A172 (cell line): ENCODE measurements at regions not wholly inside any gene's neighbourhood (a gene's known extent, or its start where the extent isn't known, plus 50 kb on each side); places are given as distances from the start of the nearest gene placed in this dataset.
"Not testable (repeated sequence)": the region's sequence is repeated elsewhere in the genome, so short reads cannot be mapped to it uniquely, and the experiment has no call there.

Source experiments
- DNase-seq: peaks from one replicate; pipeline ENCODE4 v3.0.0-alpha.2; 2015; ENCODE audit warnings: low spot score

DNA sequence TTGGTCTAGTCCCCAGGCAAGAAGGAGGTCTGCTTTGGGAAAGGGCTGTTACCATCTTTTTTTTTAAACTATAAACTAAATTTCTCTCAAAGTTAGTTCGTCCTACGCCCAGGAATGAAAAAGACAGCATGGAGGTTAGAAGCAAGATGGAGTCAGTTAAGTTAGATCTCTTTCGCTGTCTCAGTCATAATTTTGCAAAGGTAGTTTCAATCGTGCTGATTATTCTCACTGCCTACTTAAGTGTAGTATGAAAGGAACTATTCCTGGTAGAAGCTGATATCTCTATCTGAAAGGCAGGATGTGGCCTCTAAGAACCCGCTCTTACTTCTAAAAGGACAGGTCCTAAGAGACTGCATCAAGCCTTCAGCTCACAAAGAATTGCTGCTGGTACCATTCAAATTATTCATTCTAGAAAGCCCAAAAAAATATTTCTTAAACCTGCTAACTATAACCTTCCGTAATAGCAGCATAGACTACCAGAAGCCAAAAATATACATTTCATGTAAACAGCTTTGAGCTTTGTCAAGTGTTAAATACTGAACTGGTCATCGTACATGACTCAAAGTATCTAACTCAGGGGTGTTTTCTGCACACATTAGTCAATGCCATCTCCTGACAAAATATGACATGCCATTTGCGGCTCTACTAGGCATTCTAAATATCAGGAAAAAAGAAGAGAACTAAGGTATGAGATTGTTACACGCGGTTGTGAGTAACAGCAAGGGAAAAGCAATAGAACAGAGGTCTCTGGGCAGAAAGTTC lies 96.0 kb upstream of the CCDC80 start:
- DNase-seq, result no peak

DNA sequence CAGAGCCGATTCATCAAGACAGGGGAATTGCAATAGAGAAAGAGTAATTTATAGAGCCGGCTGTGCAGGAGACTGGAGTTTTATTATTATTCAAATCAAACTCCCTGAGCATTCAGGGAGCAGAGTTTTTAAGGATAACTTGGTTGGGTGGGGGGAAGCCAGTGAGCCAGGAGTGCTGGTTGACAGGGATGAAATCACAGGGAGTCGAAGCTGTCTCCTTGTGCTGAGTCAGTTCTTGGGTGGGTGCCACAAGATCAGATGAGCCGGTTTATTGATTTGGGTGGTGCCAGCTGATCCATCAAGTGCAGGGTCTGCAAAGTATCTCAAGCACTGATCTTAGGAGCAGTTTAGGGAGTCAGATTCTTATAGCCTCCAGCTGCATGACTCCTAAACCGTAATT lies 95.4 kb upstream of the CCDC80 start:
- DNase-seq, result no peak

DNA sequence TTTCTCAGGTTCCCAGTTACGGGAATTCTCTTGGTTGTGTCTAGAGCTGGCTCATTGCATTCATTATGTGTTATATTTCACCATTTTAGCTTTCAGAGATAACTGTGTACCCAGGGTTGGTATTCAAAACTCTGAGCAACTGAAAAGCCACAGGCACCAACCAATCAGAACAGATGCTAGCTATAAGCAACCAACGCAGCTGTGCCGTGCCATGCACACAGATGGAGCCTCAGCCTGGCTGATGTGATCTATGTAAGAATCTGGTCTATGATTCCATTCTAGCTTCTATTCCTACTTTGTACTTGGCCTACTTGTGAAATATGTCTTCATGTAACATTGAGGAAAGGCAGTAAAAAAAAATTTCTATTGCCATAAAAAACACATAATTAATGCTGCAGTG lies 95.0 kb upstream of the CCDC80 start:
- DNase-seq, result no peak

DNA sequence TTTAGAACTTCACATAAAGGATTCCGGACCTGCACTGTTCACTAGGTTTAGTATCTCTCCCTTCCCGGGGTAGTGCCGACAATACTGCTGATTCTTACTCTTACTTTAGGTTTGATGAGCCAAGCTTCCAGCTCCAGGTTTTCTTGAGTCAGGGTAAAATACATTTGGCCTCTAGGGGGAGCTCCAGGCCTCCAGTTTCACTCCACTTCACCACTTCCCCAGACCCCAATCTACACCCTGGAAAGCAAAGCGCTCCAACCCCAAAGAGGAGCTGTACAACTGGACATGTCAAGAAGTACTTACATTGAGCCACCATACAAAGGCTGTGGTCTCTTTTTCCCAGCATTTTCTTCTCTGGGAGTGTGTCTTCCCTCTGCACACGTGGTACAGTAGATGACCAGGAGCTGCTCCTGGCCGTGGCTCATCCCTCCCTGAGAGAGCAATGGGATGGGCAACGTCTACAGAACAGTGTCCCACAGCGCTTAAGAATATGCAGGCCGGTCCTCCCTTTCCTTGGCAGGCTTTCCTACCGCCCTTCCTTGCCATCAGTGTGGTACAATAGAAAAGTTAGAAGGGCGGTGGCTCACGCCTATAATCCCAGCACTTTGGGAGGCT lies 93.9 kb upstream of the CCDC80 start:
- DNase-seq, result peak; percentile 84

DNA sequence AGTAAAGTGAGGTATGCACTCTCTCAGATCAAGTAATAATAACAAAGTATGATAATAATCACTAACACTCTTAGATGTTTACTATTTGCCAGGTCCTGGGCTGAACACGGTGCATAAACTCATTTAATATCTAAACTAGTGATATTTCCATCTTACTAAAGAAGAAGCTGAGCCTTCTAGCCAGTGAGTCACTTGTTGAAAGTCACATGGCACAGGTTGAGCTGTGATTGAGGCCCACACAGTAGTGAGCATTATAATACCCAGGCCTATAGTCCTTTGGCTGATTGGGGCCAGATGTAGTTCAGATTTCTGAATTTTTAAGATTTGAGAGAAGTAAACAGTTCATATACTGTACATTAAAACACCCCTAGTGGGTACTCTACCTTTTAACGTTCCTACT lies 93.2 kb upstream of the CCDC80 start:
- peak; percentile 12 for DNase-seq

DNA sequence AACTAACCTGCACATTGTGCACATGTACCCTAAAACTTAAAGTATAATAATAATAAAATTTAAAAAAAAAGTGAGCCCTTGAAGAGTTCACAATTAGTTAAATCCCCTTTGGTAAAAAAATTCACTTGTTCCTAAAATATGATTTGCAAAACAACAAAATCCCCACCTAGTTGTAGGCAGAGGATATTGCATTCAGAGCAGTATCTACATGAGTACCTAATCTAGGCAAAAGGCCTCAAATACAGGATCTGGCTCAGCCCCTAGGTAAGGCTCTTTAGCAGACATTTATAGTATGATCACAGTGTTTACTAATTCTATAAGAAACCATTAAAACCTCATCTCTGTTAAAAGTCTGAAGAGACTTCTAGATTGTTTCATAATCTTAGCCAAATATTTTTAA lies 89.3 kb upstream of the CCDC80 start:
- no peak for DNase-seq

DNA sequence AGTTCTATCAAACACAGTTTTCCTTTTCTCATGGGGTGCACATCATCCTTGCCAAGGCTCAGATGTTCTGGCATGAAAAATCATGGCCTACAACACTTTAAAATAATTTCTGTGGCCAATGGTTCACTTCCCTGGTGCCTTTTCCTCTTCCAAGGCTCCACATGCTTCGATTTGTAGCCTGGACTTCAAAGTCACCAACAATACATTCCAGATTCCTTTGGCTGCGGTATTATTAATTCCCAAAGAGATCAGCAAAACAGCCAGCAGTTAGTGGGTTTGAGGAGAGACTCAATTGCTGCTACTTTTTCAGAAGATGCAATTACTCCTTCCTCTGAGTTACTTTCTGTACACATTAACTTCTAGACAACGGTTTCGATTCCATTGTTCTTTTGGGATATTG lies 80.3 kb upstream of the CCDC80 start:
- no peak for DNase-seq

DNA sequence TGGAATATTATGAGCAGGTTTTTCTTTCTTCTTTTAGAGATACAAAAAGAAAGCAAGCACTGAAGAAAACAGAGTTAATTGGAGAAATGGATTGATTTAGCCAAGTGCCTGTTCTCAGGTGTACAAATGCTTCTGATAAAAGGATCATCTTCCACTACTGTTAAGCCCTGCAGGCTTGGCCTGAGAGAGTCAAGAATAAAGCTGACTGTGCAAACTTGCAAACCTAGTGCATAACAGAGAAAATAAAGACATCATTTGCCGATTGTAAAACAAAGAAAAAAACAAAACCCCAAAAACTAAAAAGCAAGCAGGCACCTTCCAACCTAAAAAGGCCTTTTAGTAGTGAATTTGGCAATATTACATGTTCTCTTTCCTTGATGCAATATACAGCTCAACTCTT lies 78.0 kb upstream of the CCDC80 start:
- no peak for DNase-seq

DNA sequence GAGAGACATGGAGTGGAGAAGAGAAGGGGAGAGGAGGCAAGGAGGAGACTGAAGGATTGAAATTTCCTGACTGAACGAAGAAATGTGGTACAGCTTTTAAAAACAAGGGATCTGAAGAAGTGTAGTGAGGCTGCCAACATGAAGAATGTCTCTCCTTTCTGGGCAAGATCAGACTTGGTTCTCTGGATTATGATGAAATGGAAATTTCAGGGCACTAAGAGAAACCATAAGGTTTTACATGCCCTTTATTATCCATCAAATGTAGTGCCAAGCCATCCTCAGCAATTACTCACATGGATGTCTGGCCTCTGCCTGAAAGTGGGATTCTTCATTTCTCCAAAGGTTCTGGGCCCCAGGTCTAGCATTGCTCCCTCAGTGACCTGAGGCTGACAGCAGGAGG lies 77.6 kb upstream of the CCDC80 start:
- DNase-seq, result no peak

DNA sequence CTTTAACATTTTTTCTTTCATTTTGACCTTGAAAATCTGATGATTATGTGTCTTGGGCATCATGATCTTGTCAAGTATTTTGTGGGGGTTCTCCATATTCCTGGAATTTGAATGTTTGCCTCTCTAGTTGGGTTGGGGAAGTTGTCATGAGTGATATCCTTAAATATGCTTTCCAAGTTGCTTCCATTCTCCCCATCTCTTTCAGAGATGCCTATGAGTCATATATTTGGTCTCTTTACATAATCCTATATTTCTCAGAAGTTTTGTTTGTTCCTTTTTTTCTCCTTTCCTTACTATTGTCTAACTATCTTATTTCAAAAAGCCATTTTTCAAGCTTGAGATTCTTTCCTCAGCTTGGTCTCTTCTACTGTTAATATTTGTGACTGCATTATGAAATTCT lies 69.0 kb upstream of the CCDC80 start:
- DNase-seq, result no peak

DNA sequence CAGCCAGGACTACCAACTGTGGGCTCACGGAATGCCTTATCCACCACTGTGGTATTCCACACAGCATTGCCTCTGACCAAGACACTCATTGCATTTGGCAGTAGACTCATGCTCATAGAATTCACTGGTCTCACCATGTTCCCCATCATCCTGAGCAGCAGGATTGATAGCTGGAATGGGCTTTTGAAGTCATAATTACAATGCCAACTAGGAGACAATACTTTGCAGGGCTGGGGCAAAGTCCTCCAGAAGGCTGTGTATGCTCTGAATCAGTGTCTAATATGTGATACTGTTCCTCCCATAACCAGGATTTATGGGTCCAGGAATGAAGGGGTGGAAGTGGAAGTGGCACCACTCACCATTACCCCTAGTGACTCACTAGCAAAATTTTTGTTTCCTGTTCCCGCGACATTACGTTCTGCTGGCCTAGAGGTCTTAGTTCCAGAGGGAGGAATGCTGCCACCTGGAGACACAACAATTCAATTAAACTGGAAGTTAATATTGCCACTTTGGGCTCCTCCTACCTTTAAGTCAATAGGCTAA lies 58.6 kb upstream of the CCDC80 start:
- DNase-seq, result peak; percentile 94

DNA sequence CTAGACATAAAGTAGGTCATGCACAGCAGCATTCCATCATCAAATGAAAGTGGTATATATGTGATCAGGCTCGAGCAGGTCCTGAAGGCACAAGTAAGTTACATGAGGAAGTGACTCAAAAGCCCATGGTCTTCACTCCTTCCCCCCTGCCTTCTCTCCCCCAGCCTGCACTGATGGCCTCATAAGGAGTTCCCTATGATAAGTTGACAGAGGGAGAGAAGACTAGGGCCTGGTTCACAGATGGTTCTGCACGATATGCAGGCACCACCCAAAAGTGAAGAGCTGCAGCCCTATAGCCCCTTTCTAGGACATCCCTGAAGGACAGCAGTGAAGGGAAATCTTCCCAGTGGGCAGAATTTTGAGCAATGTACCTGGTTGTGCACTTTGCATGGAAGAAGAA lies 57.5 kb upstream of the CCDC80 start:
- not testable (repeated sequence) for DNase-seq

DNA sequence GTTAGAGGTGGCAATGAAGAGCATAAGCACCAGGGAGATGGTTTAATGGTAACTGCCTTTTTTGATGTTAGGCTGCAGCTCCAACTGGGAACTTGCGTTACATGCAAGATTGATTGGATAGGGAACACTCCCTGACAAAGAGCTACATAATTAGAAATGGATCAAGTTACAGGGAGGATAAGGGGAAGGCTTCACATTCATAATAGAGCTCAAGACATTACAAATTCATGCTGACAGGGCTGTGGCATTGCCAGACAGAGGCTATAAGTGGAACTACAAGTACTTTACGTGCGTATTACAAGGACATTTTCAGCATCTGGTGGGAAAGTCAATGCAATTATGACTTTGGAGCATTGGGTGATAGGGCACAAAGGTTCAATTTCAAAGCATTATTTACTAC lies 55.3 kb upstream of the CCDC80 start:
- DNase-seq, result not testable (repeated sequence)

DNA sequence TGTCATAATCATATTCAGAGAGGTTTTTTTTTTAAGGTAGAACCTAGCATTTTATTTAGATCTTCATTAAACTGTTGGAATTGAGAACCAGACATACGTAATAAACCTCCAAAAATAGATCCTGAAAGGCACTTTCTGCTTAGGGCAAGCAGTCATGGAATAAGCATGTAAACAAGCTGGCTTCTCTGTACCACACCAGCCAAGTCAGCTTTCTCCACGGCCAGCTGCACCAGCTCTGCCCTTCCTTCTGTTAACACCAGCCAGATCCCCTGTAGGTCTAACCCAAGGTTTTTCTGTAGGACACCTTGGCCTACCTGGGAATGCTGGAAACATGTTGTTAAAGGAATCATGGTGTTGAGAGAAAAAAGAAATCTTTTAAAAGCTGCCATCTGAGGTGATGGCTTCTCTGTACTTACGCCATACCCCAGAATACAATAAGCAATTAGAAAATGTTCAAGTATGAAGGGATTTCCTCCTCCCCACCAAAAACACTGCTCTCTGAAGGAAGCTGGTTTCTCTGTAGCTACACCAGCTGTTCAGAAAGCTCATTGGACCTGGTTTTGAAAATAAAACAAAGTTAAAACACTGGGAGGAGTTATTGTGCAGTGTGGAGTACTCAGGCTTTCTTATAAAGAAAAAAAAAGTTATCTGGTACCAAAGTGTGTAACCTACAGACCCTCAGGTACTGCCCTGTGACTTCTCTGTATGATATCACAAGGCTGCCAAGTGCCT lies 54.6 kb upstream of the CCDC80 start:
- not testable (repeated sequence) for DNase-seq

DNA sequence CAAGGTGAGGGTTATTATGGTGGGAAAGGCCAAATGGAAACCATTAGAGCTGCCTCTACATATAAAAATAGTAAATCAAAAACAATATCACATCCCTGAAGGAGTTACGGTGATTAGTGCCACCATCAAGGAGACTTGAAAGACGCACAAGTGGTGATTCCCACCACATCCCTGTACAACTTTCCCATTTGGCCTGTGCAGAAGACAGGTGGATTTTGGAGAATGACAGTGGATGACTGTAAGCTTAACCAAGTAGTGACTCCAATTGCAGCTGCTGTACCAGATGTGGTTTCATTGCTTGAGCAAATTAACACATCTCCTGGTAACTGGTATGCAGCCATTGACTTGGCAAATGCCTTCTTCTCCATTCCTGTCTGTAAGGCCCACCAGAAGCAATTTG lies 54.0 kb upstream of the CCDC80 start:
- DNase-seq, result not testable (repeated sequence)

DNA sequence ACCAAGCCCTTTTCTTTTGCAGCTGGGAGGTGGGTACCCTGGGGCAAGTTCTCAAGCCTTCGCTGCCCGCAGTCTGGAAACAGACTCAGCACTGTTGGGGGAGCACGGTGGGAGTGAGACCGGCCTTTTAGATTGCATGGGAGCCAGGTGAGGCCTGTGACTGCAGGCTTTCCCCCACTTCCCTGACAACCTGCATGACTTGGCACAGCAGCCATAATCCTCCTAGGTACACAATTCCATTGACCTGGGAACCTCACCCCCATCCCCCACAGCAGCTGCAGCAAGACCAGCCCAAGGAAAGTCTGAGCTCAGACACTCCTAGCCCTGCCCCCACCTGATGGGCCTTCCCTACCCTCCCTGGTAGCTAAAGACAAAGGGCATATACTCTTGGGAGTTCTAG lies 52.2 kb upstream of the CCDC80 start:
- no peak for DNase-seq
